WI38 (cell line): ENCODE measurements at regions not wholly inside any gene's neighbourhood (a gene's known extent, or its start where the extent isn't known, plus 50 kb on each side); places are given as distances from the start of the nearest gene placed in this dataset.

Experiments
- H3K4me3 ChIP-seq: 2 replicates; pipeline ENCODE4 v1.5.1; 2011; ENCODE audit warnings: low read depth, mild to moderate bottlenecking, control low read depth, low read length
- TF ChIP-seq, protein P1 (sequence below): IDR thresholded peaks from 2 replicates; pipeline ENCODE4 v1.5.1; 2012; ENCODE audit warnings: low read depth, mild to moderate bottlenecking, control low read depth, low read length

DNA sequence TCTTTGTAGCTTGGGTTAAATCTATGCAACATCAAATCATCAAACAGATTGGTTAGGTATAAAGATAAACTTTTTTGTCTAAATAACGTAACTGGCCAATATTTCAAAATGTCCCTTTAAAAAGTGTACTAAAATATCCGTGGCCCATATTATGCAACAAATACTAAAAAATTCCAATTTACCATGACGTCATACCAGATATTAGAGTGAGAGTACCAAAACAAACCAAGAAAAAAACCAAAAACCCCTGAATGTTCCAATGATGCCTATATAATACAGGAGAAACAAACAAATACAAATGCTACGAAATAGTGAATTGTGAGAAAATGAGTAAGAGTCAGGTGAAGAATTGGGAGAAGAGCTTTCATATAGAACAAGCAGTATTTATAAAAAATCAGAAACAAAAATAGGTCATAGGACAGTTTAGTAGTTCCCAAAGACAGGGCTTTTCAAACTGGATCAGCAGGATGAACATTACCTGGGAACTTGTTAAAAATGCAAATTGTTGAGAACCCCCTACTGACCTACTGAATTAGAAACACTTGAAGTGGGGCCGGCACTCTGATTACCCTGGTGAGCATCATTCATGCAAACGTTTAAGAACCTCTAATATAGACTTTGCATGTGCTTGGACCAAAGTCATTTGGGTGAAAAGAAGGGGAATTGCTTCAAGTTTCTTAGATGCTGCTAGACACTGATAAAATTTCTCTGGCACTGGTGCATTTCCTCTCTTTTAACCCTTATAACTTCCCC is 753.7 kb downstream of the DSC3 start:
- H3K4me3 ChIP-seq = no peak overlapping the region

DNA sequence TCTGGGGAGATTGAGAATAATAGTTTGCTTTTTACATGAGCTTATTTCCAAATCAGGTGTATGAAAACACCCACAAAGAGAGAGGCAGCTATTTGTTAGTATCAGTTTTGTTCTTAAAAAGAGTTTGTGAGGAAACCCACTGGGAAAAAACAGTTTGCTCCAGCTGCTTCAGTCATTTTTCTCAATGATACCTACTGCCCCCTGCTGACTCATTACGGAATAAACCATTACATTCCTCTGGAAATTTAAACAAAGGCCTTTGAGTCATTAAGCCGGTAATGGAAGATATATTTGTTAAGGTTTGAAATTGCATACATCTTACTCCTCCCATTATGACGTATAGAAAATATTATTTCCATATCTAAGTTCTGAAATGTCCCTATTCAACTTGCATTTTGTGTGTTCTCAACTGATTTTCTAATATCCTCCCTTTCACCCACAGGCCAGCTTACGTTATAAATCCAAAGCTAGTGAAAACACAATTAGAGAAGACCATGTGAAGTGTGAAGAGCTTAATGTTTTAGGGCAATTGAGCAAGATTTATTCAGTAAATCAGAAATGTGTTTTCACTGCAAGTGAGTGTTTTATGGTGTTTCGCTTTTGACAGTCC is 761.6 kb downstream of the DSC3 start:
- TF ChIP-seq, protein P1, sequence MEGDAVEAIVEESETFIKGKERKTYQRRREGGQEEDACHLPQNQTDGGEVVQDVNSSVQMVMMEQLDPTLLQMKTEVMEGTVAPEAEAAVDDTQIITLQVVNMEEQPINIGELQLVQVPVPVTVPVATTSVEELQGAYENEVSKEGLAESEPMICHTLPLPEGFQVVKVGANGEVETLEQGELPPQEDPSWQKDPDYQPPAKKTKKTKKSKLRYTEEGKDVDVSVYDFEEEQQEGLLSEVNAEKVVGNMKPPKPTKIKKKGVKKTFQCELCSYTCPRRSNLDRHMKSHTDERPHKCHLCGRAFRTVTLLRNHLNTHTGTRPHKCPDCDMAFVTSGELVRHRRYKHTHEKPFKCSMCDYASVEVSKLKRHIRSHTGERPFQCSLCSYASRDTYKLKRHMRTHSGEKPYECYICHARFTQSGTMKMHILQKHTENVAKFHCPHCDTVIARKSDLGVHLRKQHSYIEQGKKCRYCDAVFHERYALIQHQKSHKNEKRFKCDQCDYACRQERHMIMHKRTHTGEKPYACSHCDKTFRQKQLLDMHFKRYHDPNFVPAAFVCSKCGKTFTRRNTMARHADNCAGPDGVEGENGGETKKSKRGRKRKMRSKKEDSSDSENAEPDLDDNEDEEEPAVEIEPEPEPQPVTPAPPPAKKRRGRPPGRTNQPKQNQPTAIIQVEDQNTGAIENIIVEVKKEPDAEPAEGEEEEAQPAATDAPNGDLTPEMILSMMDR = peak; percentile 47; the same call in 1 of the 2 replicates
- no peak overlapping the region for H3K4me3 ChIP-seq

More for the DNA sequence above, 753.7 kb downstream of the DSC3 start:
- TF ChIP-seq, protein P1 = no peak

DNA sequence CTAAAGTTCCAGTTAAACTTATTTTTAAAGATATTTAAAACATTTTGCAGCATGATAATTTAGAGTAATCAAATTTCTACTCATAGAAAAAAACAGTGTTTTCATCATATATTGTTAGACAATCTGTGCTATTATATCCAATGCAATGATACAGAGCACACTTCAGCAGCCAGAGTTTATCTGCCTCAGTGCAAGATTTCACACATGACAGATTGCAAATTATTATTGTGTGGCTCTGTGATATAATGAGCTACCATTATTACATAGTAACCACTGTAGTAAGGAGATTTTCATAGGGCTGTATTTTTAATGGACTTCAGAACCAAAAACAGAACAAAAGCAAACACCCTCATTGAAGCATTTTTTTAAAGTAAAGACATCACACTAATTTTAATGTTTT is 762.4 kb downstream of the DSC3 start:
- TF ChIP-seq, protein P1 = no peak
- no peak overlapping the region for H3K4me3 ChIP-seq

DNA sequence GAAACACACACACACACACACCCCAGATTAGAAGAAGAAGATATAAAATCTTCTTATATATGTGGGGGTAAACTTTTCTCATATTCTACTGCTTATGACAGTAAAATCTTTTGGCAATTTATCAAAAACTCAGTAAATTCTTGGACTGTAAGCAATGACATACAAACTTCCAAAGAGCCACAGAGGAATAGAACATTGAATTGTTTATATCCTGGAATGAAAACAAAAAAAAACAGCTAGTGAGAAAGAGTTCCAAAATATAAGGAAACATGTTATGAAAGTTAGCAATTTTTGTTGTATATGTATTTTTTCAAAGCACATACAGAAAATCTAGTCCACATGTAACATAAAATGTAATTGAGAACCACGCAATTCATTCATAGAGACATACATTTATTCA is 764.9 kb downstream of the DSC3 start:
- TF ChIP-seq, protein P1 = no peak
- no peak overlapping the region for H3K4me3 ChIP-seq

DNA sequence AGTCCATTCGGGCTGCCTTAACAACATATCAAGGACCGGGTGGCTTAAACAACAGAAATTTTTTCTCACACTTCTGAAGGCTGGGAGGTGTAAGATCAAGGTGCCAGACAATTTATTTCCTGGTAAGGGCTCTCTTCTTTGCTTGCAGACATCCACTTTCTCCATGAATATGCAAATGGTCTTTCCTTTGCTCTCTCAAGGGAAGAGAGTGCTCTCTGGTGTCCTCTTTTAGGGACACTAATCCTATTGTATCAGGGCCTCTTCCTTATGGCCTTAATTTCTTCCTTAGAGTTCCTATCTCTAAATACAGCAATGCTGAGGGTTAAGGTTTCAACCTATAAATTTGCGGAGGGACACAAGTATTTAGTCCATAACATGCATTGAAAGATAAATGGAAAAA is 770.8 kb downstream of the DSC3 start:
- TF ChIP-seq, protein P1 = no peak
- no peak overlapping the region for H3K4me3 ChIP-seq

DNA sequence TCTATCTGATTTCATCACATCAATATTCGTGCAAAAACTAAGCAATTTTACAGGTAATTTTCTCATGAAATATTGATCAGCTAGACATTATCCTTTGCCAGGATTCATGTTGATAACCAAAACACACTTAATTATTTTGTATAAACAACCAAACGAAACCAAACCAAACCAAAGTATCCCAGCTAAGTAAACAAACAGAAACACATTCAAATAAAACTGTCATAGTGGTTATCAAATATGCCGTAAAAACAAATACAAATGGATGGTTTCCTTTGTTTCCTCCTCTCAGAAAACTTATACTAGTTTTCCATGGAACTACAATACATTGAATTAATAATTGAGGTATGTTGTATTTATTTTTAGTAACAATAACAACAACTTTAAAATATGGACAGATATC is 777.4 kb downstream of the DSC3 start:
- TF ChIP-seq, protein P1 = no peak
- H3K4me3 ChIP-seq = no peak overlapping the region

DNA sequence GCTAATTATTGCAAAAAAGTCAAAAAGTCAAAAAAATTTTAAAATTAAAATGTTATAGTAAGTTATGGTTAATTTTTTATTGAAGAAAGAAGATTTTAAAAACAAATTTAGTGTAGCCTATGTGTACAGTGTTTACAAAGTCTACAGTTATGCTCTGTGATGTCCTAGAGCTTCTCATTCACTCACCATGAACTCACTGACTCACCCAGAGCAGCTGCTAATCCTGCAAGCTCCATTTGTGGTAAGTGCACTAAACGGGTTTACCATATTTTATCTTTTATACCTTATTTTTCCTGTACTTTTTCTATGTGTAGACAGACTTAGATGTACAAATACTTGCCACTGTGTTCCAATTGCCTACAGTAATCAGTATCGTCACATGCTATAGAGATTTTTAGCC is 788.2 kb downstream of the DSC3 start:
- TF ChIP-seq, protein P1 = no peak
- H3K4me3 ChIP-seq = no peak overlapping the region
